H9 (cell line): ENCODE measurements at regions not wholly inside any gene's neighbourhood (a gene's known extent, or its start where the extent isn't known, plus 50 kb on each side); places are given as distances from the start of the nearest gene placed in this dataset.

Experiments used
- DNase-seq: peaks from one replicate; pipeline ENCODE4 v3.0.0-alpha.2; 2017
- H2AFZ ChIP-seq: one replicate; pipeline ENCODE4 v1.6.1; 2013; ENCODE audit warnings: mild to moderate bottlenecking, low read length, control low read depth, moderate library complexity
- H2AK5ac ChIP-seq: 2 replicates; pipeline ENCODE4 v1.6.1; 2013; ENCODE audit warnings: low read length, control low read depth, mixed read lengths; ENCODE audit not compliant: insufficient read length
- H2BK120ac ChIP-seq: one replicate; pipeline ENCODE4 v1.6.1; 2013; ENCODE audit warnings: low read depth, mild to moderate bottlenecking, low read length, control low read depth, inconsistent platforms; ENCODE audit not compliant: poor library complexity, severe bottlenecking
- H2BK12ac ChIP-seq: 2 replicates; pipeline ENCODE4 v1.6.1; 2013; ENCODE audit warnings: low read length, control low read depth, mixed read lengths, low read depth; ENCODE audit not compliant: insufficient read length
- H2BK15ac ChIP-seq: 2 replicates; pipeline ENCODE4 v1.6.1; 2013; ENCODE audit warnings: low read depth, low read length, control low read depth
- H2BK20ac ChIP-seq: one replicate; pipeline ENCODE4 v1.6.1; 2013; ENCODE audit warnings: low read depth, mild to moderate bottlenecking, low read length, control low read depth, inconsistent platforms; ENCODE audit not compliant: poor library complexity, severe bottlenecking
- H2BK5ac ChIP-seq: 2 replicates; pipeline ENCODE4 v1.6.1; 2013; ENCODE audit warnings: low read length, control low read depth, mixed read lengths; ENCODE audit not compliant: insufficient read length
- H3K14ac ChIP-seq: 2 replicates; pipeline ENCODE4 v1.6.1; 2013; ENCODE audit warnings: low read length, control low read depth; ENCODE audit not compliant: insufficient read depth
- H3K18ac ChIP-seq: 2 replicates; pipeline ENCODE4 v1.6.1; 2013; ENCODE audit warnings: low read depth, mild to moderate bottlenecking, mixed read lengths, low read length, control low read depth; ENCODE audit not compliant: insufficient read length
- H3K23ac ChIP-seq: 2 replicates; pipeline ENCODE4 v1.6.1; 2013; ENCODE audit warnings: low read length, control low read depth, mixed read lengths, low read depth; ENCODE audit not compliant: insufficient read length
- H3K23me2 ChIP-seq: 2 replicates; pipeline ENCODE4 v1.6.1; 2013; ENCODE audit warnings: low read depth, mild to moderate bottlenecking, mixed read lengths, low read length, control low read depth; ENCODE audit not compliant: insufficient read length, poor library complexity, severe bottlenecking
- H3K27ac ChIP-seq: 2 replicates; pipeline ENCODE4 v1.5.1; 2013; ENCODE audit warnings: low read length, control low read depth, mixed read lengths, low read depth; ENCODE audit not compliant: insufficient read length
- H3K27me3 ChIP-seq: 2 replicates; pipeline ENCODE4 v1.6.1; 2013; ENCODE audit warnings: low read length, control low read depth, inconsistent platforms; ENCODE audit not compliant: insufficient read depth
- H3K4ac ChIP-seq: 2 replicates; pipeline ENCODE4 v1.6.1; 2013; ENCODE audit warnings: low read depth, mild to moderate bottlenecking, control low read depth, inconsistent platforms, low read length, moderate library complexity
- H3K4me1 ChIP-seq: 2 replicates; pipeline ENCODE4 v1.6.1; 2013; ENCODE audit warnings: low read length, control low read depth, inconsistent platforms; ENCODE audit not compliant: insufficient read depth
- H3K4me2 ChIP-seq: 2 replicates; pipeline ENCODE4 v1.6.1; 2013; ENCODE audit warnings: low read length, control low read depth, mixed read lengths; ENCODE audit not compliant: insufficient read length, insufficient read depth
- H3K56ac ChIP-seq: 2 replicates; pipeline ENCODE4 v1.6.1; 2013; ENCODE audit warnings: low read depth, mild to moderate bottlenecking, mixed read lengths, low read length, control low read depth; ENCODE audit not compliant: insufficient read length
- H3K79me1 ChIP-seq: 2 replicates; pipeline ENCODE4 v1.6.1; 2013; ENCODE audit warnings: low read depth, mild to moderate bottlenecking, moderate library complexity, low read length, control low read depth, inconsistent platforms; ENCODE audit not compliant: insufficient read depth, poor library complexity, severe bottlenecking
- H3K79me2 ChIP-seq: 2 replicates; pipeline ENCODE4 v1.6.1; 2013; ENCODE audit warnings: low read length, control low read depth, inconsistent platforms; ENCODE audit not compliant: insufficient read depth
- H3K9ac ChIP-seq: 2 replicates; pipeline ENCODE4 v1.6.1; 2013; ENCODE audit warnings: low read length, control low read depth, mixed read lengths; ENCODE audit not compliant: insufficient read length; ENCODE audit errors: extremely low read depth
- H3K9me3 ChIP-seq: one replicate; pipeline ENCODE4 v1.6.1; 2013; ENCODE audit warnings: low read depth, low read length, inconsistent platforms; ENCODE audit not compliant: control insufficient read depth
- H3T11ph ChIP-seq: one replicate; pipeline ENCODE4 v1.6.1; 2013; ENCODE audit warnings: mild to moderate bottlenecking, low read length, control low read depth, inconsistent platforms
- H4K20me1 ChIP-seq: one replicate; pipeline ENCODE4 v1.6.1; 2013; ENCODE audit not compliant: control insufficient read depth, insufficient read length, insufficient read depth
- H4K5ac ChIP-seq: 2 replicates; pipeline ENCODE4 v1.6.1; 2013; ENCODE audit warnings: low read depth, mild to moderate bottlenecking, mixed read lengths, low read length, control low read depth; ENCODE audit not compliant: insufficient read length
- H4K8ac ChIP-seq: replicated peaks from 2 replicates; pipeline ENCODE4 v1.6.1; 2013; ENCODE audit warnings: low read length, control low read depth, mixed read lengths, low read depth; ENCODE audit not compliant: insufficient read length
- H4K91ac ChIP-seq: 2 replicates; pipeline ENCODE4 v1.6.1; 2013; ENCODE audit warnings: low read depth, mild to moderate bottlenecking, moderate library complexity, mixed read lengths, low read length, control low read depth; ENCODE audit not compliant: insufficient read length
- H3K27ac Mint-ChIP-seq, 3 experiments: 2 replicates in 2 of 3; 3 replicates in 1 of 3; pipeline ENCODE4 v1.8.0; 2020 to 2021; ENCODE audit warnings: mixed read lengths in 3 of 3, mild to moderate bottlenecking in 1 of 3, moderate library complexity in 1 of 3
- H3K27me3 Mint-ChIP-seq: 2 replicates; pipeline ENCODE4 v1.8.0; 2021; ENCODE audit warnings: low read depth, mild to moderate bottlenecking, moderate library complexity, mixed read lengths
- H3K36me3 Mint-ChIP-seq, 3 experiments: 2 replicates in 2 of 3; 3 replicates in 1 of 3; pipeline ENCODE4 v1.8.0; 2020 to 2021; ENCODE audit warnings: low read depth in 3 of 3, mixed read lengths in 3 of 3; ENCODE audit not compliant: insufficient read depth in 1 of 3
- H3K4me1 Mint-ChIP-seq, 2 experiments: 2 replicates each; pipeline ENCODE4 v1.8.0; 2020; ENCODE audit warnings: mixed read lengths in 2 of 2
- H3K4me3 Mint-ChIP-seq, 2 experiments: 2 replicates in 1 of 2; 3 replicates in 1 of 2; pipeline ENCODE4 v1.8.0; 2020 to 2021; ENCODE audit warnings: mild to moderate bottlenecking in 2 of 2, mixed read lengths in 2 of 2, moderate library complexity in 1 of 2
- H3K9me3 Mint-ChIP-seq, 2 experiments: 2 replicates in 1 of 2; 3 replicates in 1 of 2; pipeline ENCODE4 v1.8.0; 2020; ENCODE audit warnings: mild to moderate bottlenecking in 2 of 2, mixed read lengths in 2 of 2, moderate library complexity in 1 of 2
- CTCF ChIP-seq: fragments of 200-600 bp; sonication (generic); conservative IDR thresholded peaks from 3 replicates; pipeline ENCODE4 v1.8.0; 2021; ENCODE audit warnings: antibody characterized with exemption, mild to moderate bottlenecking
- WGBS: extraction: QIAGEN DNeasy Blood & Tissue Kit; methylation state at CpG from one replicate; pipeline ENCODE4 v1.1.7; 2013; ENCODE audit warnings: missing lambda C conversion rate, low lambda C conversion rate, mixed read lengths; ENCODE audit not compliant: insufficient read length; ENCODE audit errors: extremely low coverage; 5-methylcytosine and 5-hydroxymethylcytosine counted together

- Histone ChIP-seq H4K8ac (no peak overlapping the region), H3T11ph (no peak overlapping the region), H2BK15ac (no peak overlapping the region), H2AFZ (no peak overlapping the region), H4K5ac (no peak overlapping the region), H3K23ac (no peak overlapping the region), H2AK5ac (no peak overlapping the region), H3K14ac (no peak overlapping the region), H3K27me3 (no peaks in the 10 kb centered on the region), H3K79me2 (no peaks in the 10 kb centered on the region), H3K23me2 (no peaks in the 10 kb centered on the region), H3K18ac (no peak overlapping the region), H3K9ac (no peak overlapping the region), H3K4me2 (no peak overlapping the region), H3K9me3 (no peaks in the 10 kb centered on the region), H3K79me1 (no peaks in the 10 kb centered on the region), H4K20me1 (no peaks in the 10 kb centered on the region), H2BK12ac (no peak overlapping the region), H3K27ac (no peak overlapping the region), H3K4me1 (no peaks in the 10 kb centered on the region), H2BK5ac (no peak overlapping the region), H4K91ac (no peak overlapping the region), H2BK20ac (no peak overlapping the region), H2BK120ac (no peak overlapping the region), H3K4ac (no peak overlapping the region), H3K56ac (no peak overlapping the region)
- no peak overlapping the region for H3K4me3 Mint-ChIP-seq
- DNase-seq, result no peak
- H3K27ac Mint-ChIP-seq, result no peak overlapping the region
- no peaks in the 10 kb centered on the region for H3K36me3 Mint-ChIP-seq
- TF ChIP-seq CTCF, result no peak
- H3K27me3 Mint-ChIP-seq, result peaks cover 10% of the 10 kb centered on the region
- H3K4me1 Mint-ChIP-seq, result peaks cover 2 to 8% of the 10 kb centered on the region in 2 experiments
- WGBS, result no CpG with 5 or more reads among the region's 2 CpGs
- no peaks in the 10 kb centered on the region for H3K9me3 Mint-ChIP-seq
Measured at GRCh38 chr9:85260275-85260845, 481.4 kb downstream of the AGTPBP1 start.
